K562 (cell line): ENCODE measurements at regions not wholly inside any gene's neighbourhood (a gene's known extent, or its start where the extent isn't known, plus 50 kb on each side); places are given as distances from the start of the nearest gene placed in this dataset.

Experiments used
- MEIS2 ChIP-seq: fragments of 450-650 bp; IDR thresholded peaks from 2 replicates; pipeline ENCODE4 v1.6.1; 2014; ENCODE audit warnings: mild to moderate bottlenecking; ENCODE audit not compliant: partially characterized antibody
- SOX6 ChIP-seq: fragments of 450-650 bp; IDR thresholded peaks from 2 replicates; pipeline ENCODE4 v1.6.1; 2014; ENCODE audit warnings: mild to moderate bottlenecking
- ZNF263 ChIP-seq: sonication (generic); formaldehyde crosslinking; IDR thresholded peaks from 2 replicates; pipeline ENCODE4 v1.8.0; 2022; ENCODE audit warnings: mild to moderate bottlenecking, missing genetic modification reagents, borderline replicate concordance
- TF ChIP-seq, protein P1 (sequence below): fragments of 450-650 bp; IDR thresholded peaks from 2 replicates; pipeline ENCODE4 v1.6.1; 2018; ENCODE audit warnings: mild to moderate bottlenecking, low read depth; ENCODE audit not compliant: partially characterized antibody
- TF ChIP-seq, protein P2 (sequence below), 3 experiments: fragments of 200-800 bp in 1 of 3; fragments of 250-450 bp in 1 of 3; fragments of 450-650 bp in 1 of 3; sonication (Bioruptor Pico) in 1 of 3; sonication (Bioruptor generic) in 1 of 3; formaldehyde crosslinking in 1 of 3; IDR thresholded peaks; 2 replicates each; pipeline versions ENCODE4 v1.6.1 to v1.8.0; 2016 to 2022; ENCODE audit warnings: mild to moderate bottlenecking in 2 of 3, missing genetic modification characterization in 2 of 3, missing compliant biosample characterization in 1 of 3, moderate library complexity in 1 of 3
- TF ChIP-seq, protein P3 (sequence below): fragments of 450-650 bp; IDR thresholded peaks from 2 replicates; pipeline ENCODE4 v1.6.1; 2016

DNA sequence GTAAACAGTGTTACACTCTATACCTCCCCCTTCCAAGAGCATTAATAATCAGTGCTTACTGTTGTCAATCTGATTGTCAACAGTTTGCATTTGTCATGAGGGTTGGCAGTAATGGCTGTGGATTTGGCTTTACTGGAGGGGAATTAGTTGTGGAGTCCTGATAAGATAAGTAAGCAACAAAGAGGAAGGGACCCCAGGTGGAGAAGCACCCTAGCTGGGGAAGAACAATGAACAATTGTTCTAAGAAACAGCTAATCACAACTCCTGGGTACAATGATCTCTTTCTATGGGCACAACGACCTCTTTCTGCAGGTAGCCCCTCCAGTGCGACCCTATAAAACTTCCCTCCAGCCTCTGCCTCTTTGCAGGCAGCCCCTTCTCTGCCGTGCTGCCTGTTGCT, 53.2 kb upstream of the CDKN2AIP start (continued):
- TF ChIP-seq ZNF263 (CRISPR knock-in tag) (no peak), SOX6 (peak; percentile 83), MEIS2 (peak; percentile 86)
- TF ChIP-seq, protein P1, sequence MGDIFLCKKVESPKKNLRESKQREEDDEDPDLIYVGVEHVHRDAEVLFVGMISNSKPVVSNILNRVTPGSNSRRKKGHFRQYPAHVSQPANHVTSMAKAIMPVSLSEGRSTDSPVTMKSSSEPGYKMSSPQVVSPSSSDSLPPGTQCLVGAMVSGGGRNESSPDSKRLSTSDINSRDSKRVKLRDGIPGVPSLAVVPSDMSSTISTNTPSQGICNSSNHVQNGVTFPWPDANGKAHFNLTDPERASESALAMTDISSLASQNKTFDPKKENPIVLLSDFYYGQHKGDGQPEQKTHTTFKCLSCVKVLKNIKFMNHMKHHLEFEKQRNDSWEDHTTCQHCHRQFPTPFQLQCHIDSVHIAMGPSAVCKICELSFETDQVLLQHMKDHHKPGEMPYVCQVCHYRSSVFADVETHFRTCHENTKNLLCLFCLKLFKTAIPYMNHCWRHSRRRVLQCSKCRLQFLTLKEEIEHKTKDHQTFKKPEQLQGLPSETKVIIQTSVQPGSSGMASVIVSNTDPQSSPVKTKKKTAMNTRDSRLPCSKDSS: no peak
- TF ChIP-seq, protein P2, sequence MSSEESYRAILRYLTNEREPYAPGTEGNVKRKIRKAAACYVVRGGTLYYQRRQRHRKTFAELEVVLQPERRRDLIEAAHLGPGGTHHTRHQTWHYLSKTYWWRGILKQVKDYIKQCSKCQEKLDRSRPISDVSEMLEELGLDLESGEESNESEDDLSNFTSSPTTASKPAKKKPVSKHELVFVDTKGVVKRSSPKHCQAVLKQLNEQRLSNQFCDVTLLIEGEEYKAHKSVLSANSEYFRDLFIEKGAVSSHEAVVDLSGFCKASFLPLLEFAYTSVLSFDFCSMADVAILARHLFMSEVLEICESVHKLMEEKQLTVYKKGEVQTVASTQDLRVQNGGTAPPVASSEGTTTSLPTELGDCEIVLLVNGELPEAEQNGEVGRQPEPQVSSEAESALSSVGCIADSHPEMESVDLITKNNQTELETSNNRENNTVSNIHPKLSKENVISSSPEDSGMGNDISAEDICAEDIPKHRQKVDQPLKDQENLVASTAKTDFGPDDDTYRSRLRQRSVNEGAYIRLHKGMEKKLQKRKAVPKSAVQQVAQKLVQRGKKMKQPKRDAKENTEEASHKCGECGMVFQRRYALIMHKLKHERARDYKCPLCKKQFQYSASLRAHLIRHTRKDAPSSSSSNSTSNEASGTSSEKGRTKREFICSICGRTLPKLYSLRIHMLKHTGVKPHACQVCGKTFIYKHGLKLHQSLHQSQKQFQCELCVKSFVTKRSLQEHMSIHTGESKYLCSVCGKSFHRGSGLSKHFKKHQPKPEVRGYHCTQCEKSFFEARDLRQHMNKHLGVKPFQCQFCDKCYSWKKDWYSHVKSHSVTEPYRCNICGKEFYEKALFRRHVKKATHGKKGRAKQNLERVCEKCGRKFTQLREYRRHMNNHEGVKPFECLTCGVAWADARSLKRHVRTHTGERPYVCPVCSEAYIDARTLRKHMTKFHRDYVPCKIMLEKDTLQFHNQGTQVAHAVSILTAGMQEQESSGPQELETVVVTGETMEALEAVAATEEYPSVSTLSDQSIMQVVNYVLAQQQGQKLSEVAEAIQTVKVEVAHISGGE (CRISPR knock-in tag; IDR thresholded peaks at IDR 0.05): no peak
- TF ChIP-seq, protein P3, sequence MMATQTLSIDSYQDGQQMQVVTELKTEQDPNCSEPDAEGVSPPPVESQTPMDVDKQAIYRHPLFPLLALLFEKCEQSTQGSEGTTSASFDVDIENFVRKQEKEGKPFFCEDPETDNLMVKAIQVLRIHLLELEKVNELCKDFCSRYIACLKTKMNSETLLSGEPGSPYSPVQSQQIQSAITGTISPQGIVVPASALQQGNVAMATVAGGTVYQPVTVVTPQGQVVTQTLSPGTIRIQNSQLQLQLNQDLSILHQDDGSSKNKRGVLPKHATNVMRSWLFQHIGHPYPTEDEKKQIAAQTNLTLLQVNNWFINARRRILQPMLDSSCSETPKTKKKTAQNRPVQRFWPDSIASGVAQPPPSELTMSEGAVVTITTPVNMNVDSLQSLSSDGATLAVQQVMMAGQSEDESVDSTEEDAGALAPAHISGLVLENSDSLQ: peak; percentile 60
